ENCODE measurements at regions not wholly inside any gene's neighbourhood (a gene's known extent, or its start where the extent isn't known, plus 50 kb on each side); places are given as distances from the start of the nearest gene placed in this dataset.

DNA sequence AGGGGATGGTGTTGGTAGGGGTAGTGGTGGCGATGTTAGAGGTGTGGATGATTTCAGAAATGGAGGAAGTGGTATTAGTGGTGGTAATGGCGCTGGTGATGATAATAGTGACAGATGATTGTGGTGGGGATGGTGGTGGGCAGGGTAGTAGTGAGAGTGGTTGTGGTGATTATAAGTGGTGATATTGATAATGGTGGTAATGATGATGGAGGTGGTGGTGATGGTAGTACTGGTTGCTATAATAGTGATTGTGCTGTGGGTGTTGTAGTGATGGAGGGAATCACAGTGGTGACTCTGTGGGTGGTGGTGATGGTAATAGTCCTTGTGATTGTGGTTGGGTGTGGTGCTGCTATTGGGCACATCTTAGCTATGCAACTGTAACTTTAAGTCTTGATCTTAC lies 61.6 kb upstream of the TBX20 start:
- TF ChIP-seq EZH2 (IDR thresholded peaks at IDR 0.05): no peak
- TF ChIP-seq, protein P1, sequence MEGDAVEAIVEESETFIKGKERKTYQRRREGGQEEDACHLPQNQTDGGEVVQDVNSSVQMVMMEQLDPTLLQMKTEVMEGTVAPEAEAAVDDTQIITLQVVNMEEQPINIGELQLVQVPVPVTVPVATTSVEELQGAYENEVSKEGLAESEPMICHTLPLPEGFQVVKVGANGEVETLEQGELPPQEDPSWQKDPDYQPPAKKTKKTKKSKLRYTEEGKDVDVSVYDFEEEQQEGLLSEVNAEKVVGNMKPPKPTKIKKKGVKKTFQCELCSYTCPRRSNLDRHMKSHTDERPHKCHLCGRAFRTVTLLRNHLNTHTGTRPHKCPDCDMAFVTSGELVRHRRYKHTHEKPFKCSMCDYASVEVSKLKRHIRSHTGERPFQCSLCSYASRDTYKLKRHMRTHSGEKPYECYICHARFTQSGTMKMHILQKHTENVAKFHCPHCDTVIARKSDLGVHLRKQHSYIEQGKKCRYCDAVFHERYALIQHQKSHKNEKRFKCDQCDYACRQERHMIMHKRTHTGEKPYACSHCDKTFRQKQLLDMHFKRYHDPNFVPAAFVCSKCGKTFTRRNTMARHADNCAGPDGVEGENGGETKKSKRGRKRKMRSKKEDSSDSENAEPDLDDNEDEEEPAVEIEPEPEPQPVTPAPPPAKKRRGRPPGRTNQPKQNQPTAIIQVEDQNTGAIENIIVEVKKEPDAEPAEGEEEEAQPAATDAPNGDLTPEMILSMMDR (IDR thresholded peaks at IDR 0.05): no peak
- TF ChIP-seq EZH2phosphoT487 (IDR thresholded peaks at IDR 0.05): no peak
- Mint-ChIP-seq H3K36me3 (no peaks in the 10 kb centered on the region), H3K4me1 (peaks cover 4% of the 10 kb centered on the region), H3K9me3 (no peaks in the 10 kb centered on the region), H3K27me3 (ENCODE audit: insufficient read depth, low read depth) (peaks cover 6% of the 10 kb centered on the region), H3K4me3 (no peak overlapping the region), H3K27ac (no peak overlapping the region)
- H3K9ac ChIP-seq: no peak overlapping the region
- no peaks in the 10 kb centered on the region for H4K20me1 ChIP-seq (ENCODE audit: low read depth)
- no peak overlapping the region for H3K27ac ChIP-seq
- no peak overlapping the region for H3K4me2 ChIP-seq
- H3F3A ChIP-seq (ENCODE audit: low read depth): peaks cover 13% of the 10 kb centered on the region
- no peaks in the 10 kb centered on the region for H3K36me3 ChIP-seq
- H2AFZ ChIP-seq (replicated peaks): no peak overlapping the region
- no peak overlapping the region for H3K4me3 ChIP-seq
- no peaks in the 10 kb centered on the region for H3K27me3 ChIP-seq
- no peaks in the 10 kb centered on the region for H3K79me2 ChIP-seq (ENCODE audit: low read depth)
- DNase-seq (ENCODE audit: low spot score): no peak
- H3K4me1 ChIP-seq: peaks cover 16% of the 10 kb centered on the region
- H3K9me3 ChIP-seq (ENCODE audit: low read depth): no peaks in the 10 kb centered on the region

DNA sequence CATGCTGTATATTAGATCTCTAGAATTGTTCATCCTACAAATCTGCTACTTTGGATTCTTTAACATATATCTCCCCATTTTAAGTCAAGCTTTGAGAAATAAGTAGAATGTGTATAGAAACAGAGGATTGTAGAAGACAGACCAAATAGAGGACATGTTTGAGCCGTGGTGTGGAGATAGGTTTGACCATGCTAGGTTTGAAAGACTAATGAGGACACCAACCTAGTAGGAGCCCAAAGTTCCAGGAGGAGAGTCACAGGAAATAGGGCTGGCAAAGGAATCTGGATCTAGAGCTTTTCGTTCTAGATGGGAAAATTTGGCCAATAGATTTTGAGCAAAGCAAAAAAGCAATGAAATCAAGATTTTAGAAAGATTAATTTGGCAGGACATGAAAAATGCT lies 60.5 kb upstream of the TBX20 start:
- Histone ChIP-seq H3K27me3 (no peaks in the 10 kb centered on the region), H3K79me2 (ENCODE audit: low read depth) (no peaks in the 10 kb centered on the region), H4K20me1 (ENCODE audit: low read depth) (no peaks in the 10 kb centered on the region), H3K36me3 (no peaks in the 10 kb centered on the region), H3K9ac (no peak overlapping the region), H3K4me3 (no peak overlapping the region), H3K27ac (no peak overlapping the region), H3F3A (ENCODE audit: low read depth) (peaks cover 15% of the 10 kb centered on the region), H3K9me3 (ENCODE audit: low read depth) (no peaks in the 10 kb centered on the region), H3K4me2 (no peak overlapping the region), H3K4me1 (peaks cover 5% of the 10 kb centered on the region), H2AFZ (replicated peaks) (no peak overlapping the region)
- no peak for TF ChIP-seq EZH2 (IDR thresholded peaks at IDR 0.05)
- Mint-ChIP-seq H3K27ac (no peak overlapping the region), H3K4me3 (no peak overlapping the region), H3K27me3 (ENCODE audit: insufficient read depth, low read depth) (peaks cover 9% of the 10 kb centered on the region), H3K4me1 (no peaks in the 10 kb centered on the region), H3K9me3 (no peaks in the 10 kb centered on the region), H3K36me3 (no peaks in the 10 kb centered on the region)
- no peak for DNase-seq (ENCODE audit: low spot score)

DNA sequence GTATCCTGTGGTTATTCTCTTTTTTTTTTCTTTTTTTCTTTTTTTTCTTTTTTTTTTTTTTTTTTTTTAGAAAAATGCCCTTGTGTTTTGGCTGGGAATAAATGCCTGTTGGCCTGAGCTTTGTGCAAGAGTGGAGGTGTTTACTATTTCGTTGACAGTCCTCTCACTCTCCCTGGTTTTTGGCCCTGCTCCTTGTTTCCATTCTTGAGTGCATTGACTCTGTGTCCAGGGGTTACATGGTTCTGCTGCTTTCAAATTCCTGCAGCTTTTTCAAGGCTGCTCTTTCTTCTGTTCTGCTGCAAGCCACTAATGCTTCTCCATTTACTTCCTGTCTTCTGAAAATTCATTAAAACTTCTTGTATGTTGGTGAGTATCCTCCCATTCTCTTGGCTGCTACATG lies 59.7 kb upstream of the TBX20 start:
- no peak overlapping the region for H3K4me3 Mint-ChIP-seq
- Histone ChIP-seq H3K4me2 (no peak overlapping the region), H3K27ac (no peak overlapping the region), H3F3A (ENCODE audit: low read depth) (peaks cover 13% of the 10 kb centered on the region), H3K9me3 (ENCODE audit: low read depth) (no peaks in the 10 kb centered on the region), H3K9ac (no peak overlapping the region), H3K4me3 (no peak overlapping the region), H3K79me2 (ENCODE audit: low read depth) (no peaks in the 10 kb centered on the region), H2AFZ (replicated peaks) (no peak overlapping the region), H3K27me3 (no peaks in the 10 kb centered on the region), H3K4me1 (no peaks in the 10 kb centered on the region), H4K20me1 (ENCODE audit: low read depth) (no peaks in the 10 kb centered on the region), H3K36me3 (no peaks in the 10 kb centered on the region)
- TF ChIP-seq EZH2 (IDR thresholded peaks at IDR 0.05) (no peak), EZH2phosphoT487 (IDR thresholded peaks at IDR 0.05) (no peak)
- TF ChIP-seq, protein P1 (IDR thresholded peaks at IDR 0.05): no peak
- H3K9me3 Mint-ChIP-seq: no peaks in the 10 kb centered on the region
- no peaks in the 10 kb centered on the region for H3K4me1 Mint-ChIP-seq
- peaks cover 6% of the 10 kb centered on the region for H3K27me3 Mint-ChIP-seq (ENCODE audit: insufficient read depth, low read depth)
- H3K36me3 Mint-ChIP-seq: no peaks in the 10 kb centered on the region
- no peak overlapping the region for H3K27ac Mint-ChIP-seq
- DNase-seq (ENCODE audit: low spot score): no peak

Measured in neural progenitor cell (in vitro differentiated cells).